PC-3 (cell line): ENCODE measurements at regions not wholly inside any gene's neighbourhood (a gene's known extent, or its start where the extent isn't known, plus 50 kb on each side); places are given as distances from the start of the nearest gene placed in this dataset.

Source experiments
- ATAC-seq: fragments of 200-7000 bp; cut with Tn5 transposase; 2 replicates; pipeline ENCODE4 v1.9.1; 2020; ENCODE audit warnings: mild to moderate bottlenecking, moderate library complexity
- BruUV-seq: library from RNA; stranded (reverse); fragments of 400-500 nt; replicated peaks from 2 replicates; lab custom pipeline; 2021; lab: Mats Ljungman, UMichigan
- CTCF ChIA-PET: fragments of 300-600 bp; sonication (Branson Sonifier 250); formaldehyde crosslinking; loops from one replicate; lab custom pipeline; 2022; ENCODE audit warnings: antibody characterized with exemption; lab: Charles Lee
- POLR2A ChIA-PET: fragments of 300-600 bp; sonication (Branson Sonifier 250); formaldehyde crosslinking; loops from one replicate; lab custom pipeline; 2022; ENCODE audit warnings: antibody characterized with exemption; ENCODE audit not compliant: unreplicated experiment; lab: Charles Lee
- DNase-seq: peaks from one replicate; pipeline ENCODE4 v3.0.0-alpha.2; 2015
- H2AFZ ChIP-seq: fragments of 300-600 bp; sonication (generic); 2 replicates; pipeline ENCODE4 v1.6.0; 2016; ENCODE audit warnings: antibody characterized with exemption, low read length
- H3F3A ChIP-seq: fragments of 300-600 bp; sonication (generic); one replicate; pipeline ENCODE4 v1.6.0; 2017; ENCODE audit warnings: antibody characterized with exemption, low read length, control low read depth, mild to moderate bottlenecking; ENCODE audit not compliant: unreplicated experiment
- H3K27ac ChIP-seq: fragments of 300-600 bp; sonication (generic); 2 replicates; pipeline ENCODE4 v1.5.1; 2016; ENCODE audit warnings: mild to moderate bottlenecking, low read length
- H3K27me3 ChIP-seq: fragments of 300-600 bp; sonication (generic); 2 replicates; pipeline ENCODE4 v1.6.1; 2016; ENCODE audit warnings: low read length, mixed read lengths
- H3K36me3 ChIP-seq: fragments of 300-600 bp; sonication (generic); 2 replicates; pipeline ENCODE4 v1.6.1; 2016; ENCODE audit warnings: low read depth, mixed run types, low read length, mixed read lengths
- H3K4me1 ChIP-seq: fragments of 300-600 bp; sonication (generic); 2 replicates; pipeline ENCODE4 v1.5.1; 2016; ENCODE audit warnings: low read length; ENCODE audit not compliant: insufficient read depth
- H3K4me2 ChIP-seq: fragments of 300-600 bp; sonication (generic); 2 replicates; pipeline ENCODE4 v1.6.0; 2016; ENCODE audit warnings: low read length
- H3K4me3 ChIP-seq: fragments of 300-600 bp; sonication (generic); 2 replicates; pipeline ENCODE4 v1.5.1; 2016; ENCODE audit warnings: mild to moderate bottlenecking, low read length, mixed read lengths
- H3K79me2 ChIP-seq: fragments of 300-600 bp; sonication (generic); 2 replicates; pipeline ENCODE4 v1.6.1; 2017; ENCODE audit warnings: low read length, mixed read lengths
- H3K9ac ChIP-seq: fragments of 300-600 bp; sonication (generic); 2 replicates; pipeline ENCODE4 v1.6.0; 2016; ENCODE audit warnings: mild to moderate bottlenecking, low read length
- H3K9me2 ChIP-seq: fragments of 300-600 bp; sonication (generic); replicated peaks from 2 replicates; pipeline ENCODE4 v1.6.1; 2016; ENCODE audit warnings: mixed run types, low read length, mixed read lengths
- H3K9me3 ChIP-seq: fragments of 300-600 bp; sonication (generic); 2 replicates; pipeline ENCODE4 v1.6.1; 2016; ENCODE audit warnings: low read length, mixed read lengths
- H4K20me1 ChIP-seq: fragments of 300-600 bp; sonication (generic); 2 replicates; pipeline ENCODE4 v1.6.1; 2016; ENCODE audit warnings: low read length, mixed read lengths
- CTCF ChIP-seq: fragments of 300-600 bp; sonication (generic); conservative IDR thresholded peaks from 2 replicates; pipeline ENCODE4 v1.5.1; 2017; ENCODE audit warnings: antibody characterized with exemption, low read depth, mild to moderate bottlenecking, low read length
- EZH2 ChIP-seq: fragments of 300-600 bp; sonication (generic); IDR thresholded peaks from one replicate; pipeline ENCODE4 v1.6.1; 2017; ENCODE audit warnings: antibody characterized with exemption, mild to moderate bottlenecking, low read length; ENCODE audit not compliant: unreplicated experiment
- EZH2phosphoT487 ChIP-seq: fragments of 300-600 bp; sonication (generic); IDR thresholded peaks from 2 replicates; pipeline ENCODE4 v1.6.1; 2018; ENCODE audit warnings: mild to moderate bottlenecking, antibody characterized with exemption, low read length, borderline replicate concordance
- intact Hi-C: fragments of 100-400 bp; cut with micrococcal nuclease; formaldehyde crosslinking; loops from 2 replicates; pipeline ENCODE4 v1.9.0; 2023

- H3K27ac ChIP-seq: no peak overlapping the region
- CTCF ChIA-PET: no interaction called here
- POLR2A ChIA-PET: no interaction called here
- H3K9ac ChIP-seq: no peak overlapping the region
- no peaks in the 10 kb centered on the region for H3K9me2 ChIP-seq
- H3K79me2 ChIP-seq: no peaks in the 10 kb centered on the region
- DNase-seq: no peak
- ATAC-seq: no peak
- H4K20me1 ChIP-seq: no peaks in the 10 kb centered on the region
- no peaks in the 10 kb centered on the region for H3K27me3 ChIP-seq
- BruUV-seq: no TSS peak
- intact Hi-C loops: no loop called here
- no peak overlapping the region for H3K4me3 ChIP-seq
- TF ChIP-seq EZH2phosphoT487 (no peak), EZH2 (no peak), CTCF (no peak)
- no peak overlapping the region for H2AFZ ChIP-seq
- no peaks in the 10 kb centered on the region for H3K4me1 ChIP-seq
- no peaks in the 10 kb centered on the region for H3F3A ChIP-seq
- H3K4me2 ChIP-seq: no peak overlapping the region
- no peaks in the 10 kb centered on the region for H3K9me3 ChIP-seq
- no peaks in the 10 kb centered on the region for H3K36me3 ChIP-seq
Observed at GRCh38 chr9:7921545-7922197, 122.1 kb upstream of the DMAC1 start.

- Histone ChIP-seq H3K79me2 (no peaks in the 10 kb centered on the region), H3F3A (no peaks in the 10 kb centered on the region), H3K4me3 (no peak overlapping the region), H3K27me3 (no peaks in the 10 kb centered on the region), H3K9me2 (no peaks in the 10 kb centered on the region), H3K27ac (no peak overlapping the region), H3K4me1 (no peaks in the 10 kb centered on the region), H2AFZ (no peak overlapping the region), H3K9ac (no peak overlapping the region), H3K9me3 (no peaks in the 10 kb centered on the region), H3K36me3 (no peaks in the 10 kb centered on the region), H3K4me2 (no peak overlapping the region), H4K20me1 (no peaks in the 10 kb centered on the region)
- ChIA-PET POLR2A (no interaction called here), CTCF (no interaction called here)
- no TSS peak for BruUV-seq
- TF ChIP-seq EZH2phosphoT487 (no peak), EZH2 (no peak), CTCF (no peak)
- ATAC-seq (no peak), DNase-seq (no peak)
- intact Hi-C loops: no loop called here
Observed at GRCh38 chr9:7912037-7912535, 112.5 kb upstream of the DMAC1 start.

GRCh38 chr9:7910426-7911020, 110.9 kb upstream of the DMAC1 start:
- Histone ChIP-seq H3K27ac (no peak overlapping the region), H3K9ac (no peak overlapping the region), H3K27me3 (no peaks in the 10 kb centered on the region), H3K4me3 (no peak overlapping the region), H3K4me1 (no peaks in the 10 kb centered on the region), H3K9me3 (no peaks in the 10 kb centered on the region), H3K4me2 (no peak overlapping the region), H3K79me2 (no peaks in the 10 kb centered on the region), H4K20me1 (no peaks in the 10 kb centered on the region), H2AFZ (no peak overlapping the region), H3K36me3 (no peaks in the 10 kb centered on the region), H3F3A (no peaks in the 10 kb centered on the region), H3K9me2 (no peaks in the 10 kb centered on the region)
- ATAC-seq: no peak
- BruUV-seq: no TSS peak
- CTCF ChIA-PET: no interaction called here
- DNase-seq: no peak
- POLR2A ChIA-PET: no interaction called here
- intact Hi-C loops: no loop called here
- TF ChIP-seq EZH2phosphoT487 (no peak), CTCF (no peak), EZH2 (no peak)
